ENCODE measurements at regions not wholly inside any gene's neighbourhood (a gene's known extent, or its start where the extent isn't known, plus 50 kb on each side); places are given as distances from the start of the nearest gene placed in this dataset.
A peak's percentile ranks its signal among the peaks of the same experiment; 100 is the strongest.
"Not testable (repeated sequence)": the region's sequence is repeated elsewhere in the genome, so short reads cannot be mapped to it uniquely, and the experiment has no call there.

DNA sequence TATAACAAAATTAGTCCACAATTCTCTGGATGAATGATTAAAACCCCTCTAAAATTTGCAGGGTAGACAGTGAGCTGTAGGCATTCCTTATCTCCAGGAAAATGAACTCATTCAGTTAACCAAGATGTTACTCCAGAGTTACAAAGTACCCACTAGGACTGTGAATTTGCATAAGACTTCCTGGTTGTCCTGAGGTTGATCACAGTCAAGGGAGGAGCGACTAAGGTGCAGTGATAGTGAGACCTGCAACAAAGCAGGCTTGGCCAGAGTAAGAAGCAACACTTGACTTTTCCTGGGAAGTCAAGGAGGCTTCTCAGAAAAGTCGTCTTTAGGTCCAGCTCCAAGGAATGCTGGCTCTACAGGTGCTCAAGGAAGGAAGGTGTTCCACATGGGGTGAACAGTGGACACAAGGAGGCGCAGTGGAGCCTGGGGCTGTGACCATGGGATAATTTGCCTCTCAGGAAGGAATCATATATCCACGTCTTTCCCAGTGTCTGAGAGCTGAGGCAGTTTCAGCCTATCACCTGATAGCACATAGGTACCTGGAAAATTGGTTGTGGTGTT, 821.1 kb upstream of the EEF2KMT start:
- no peak for DNase-seq (ENCODE audit: insufficient read length, low spot score)
- TF ChIP-seq, protein P1, sequence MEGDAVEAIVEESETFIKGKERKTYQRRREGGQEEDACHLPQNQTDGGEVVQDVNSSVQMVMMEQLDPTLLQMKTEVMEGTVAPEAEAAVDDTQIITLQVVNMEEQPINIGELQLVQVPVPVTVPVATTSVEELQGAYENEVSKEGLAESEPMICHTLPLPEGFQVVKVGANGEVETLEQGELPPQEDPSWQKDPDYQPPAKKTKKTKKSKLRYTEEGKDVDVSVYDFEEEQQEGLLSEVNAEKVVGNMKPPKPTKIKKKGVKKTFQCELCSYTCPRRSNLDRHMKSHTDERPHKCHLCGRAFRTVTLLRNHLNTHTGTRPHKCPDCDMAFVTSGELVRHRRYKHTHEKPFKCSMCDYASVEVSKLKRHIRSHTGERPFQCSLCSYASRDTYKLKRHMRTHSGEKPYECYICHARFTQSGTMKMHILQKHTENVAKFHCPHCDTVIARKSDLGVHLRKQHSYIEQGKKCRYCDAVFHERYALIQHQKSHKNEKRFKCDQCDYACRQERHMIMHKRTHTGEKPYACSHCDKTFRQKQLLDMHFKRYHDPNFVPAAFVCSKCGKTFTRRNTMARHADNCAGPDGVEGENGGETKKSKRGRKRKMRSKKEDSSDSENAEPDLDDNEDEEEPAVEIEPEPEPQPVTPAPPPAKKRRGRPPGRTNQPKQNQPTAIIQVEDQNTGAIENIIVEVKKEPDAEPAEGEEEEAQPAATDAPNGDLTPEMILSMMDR (IDR thresholded peaks at IDR 0.05; ENCODE audit: insufficient read depth, missing control alignments) = peak; percentile 17
- FAIRE-seq = no peak

GRCh38 chr16:5917436-5918195, 820.0 kb upstream of the EEF2KMT start:
- DNase-seq (ENCODE audit: insufficient read length, low spot score) = no peak
- TF ChIP-seq, protein P1 (IDR thresholded peaks at IDR 0.05; ENCODE audit: insufficient read depth, missing control alignments) = no peak
- no peak for FAIRE-seq

DNA sequence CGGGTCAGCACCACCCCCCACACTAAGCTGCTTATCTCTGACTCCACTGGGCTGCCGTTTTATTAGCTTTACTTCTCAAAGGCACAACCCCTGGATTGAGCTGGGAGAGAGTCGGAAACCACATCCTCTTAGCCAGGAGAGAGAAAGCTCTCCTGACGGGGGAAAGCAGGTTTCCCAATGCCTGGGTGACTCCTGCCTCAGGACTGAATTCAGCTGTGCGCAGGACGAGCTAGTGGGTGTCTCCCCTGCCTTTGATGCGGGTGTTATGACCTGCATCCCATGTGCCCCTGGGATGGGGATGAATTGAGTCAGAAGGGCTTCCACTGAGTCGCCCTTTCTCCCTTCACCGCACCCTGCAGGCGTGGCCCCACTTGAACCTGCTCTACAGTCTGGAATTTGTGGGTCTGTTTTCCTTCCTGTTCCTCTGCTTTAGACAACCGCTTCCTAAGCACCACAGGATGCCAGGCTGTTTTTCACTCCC, 819.2 kb upstream of the EEF2KMT start:
- FAIRE-seq = no peak
- peak; percentile 26 for DNase-seq (ENCODE audit: insufficient read length, low spot score)
- TF ChIP-seq, protein P1 (IDR thresholded peaks at IDR 0.05; ENCODE audit: insufficient read depth, missing control alignments) = no peak

- DNase-seq (ENCODE audit: insufficient read length, low spot score) (no peak), FAIRE-seq (no peak)
- TF ChIP-seq, protein P1 (IDR thresholded peaks at IDR 0.05; ENCODE audit: insufficient read depth, missing control alignments) = no peak
These were observed 813.6 kb upstream of the EEF2KMT start for GRCh38 chr16:5911241-5911640.

GRCh38 chr16:5909556-5909955, 812.0 kb upstream of the EEF2KMT start:
- not testable (repeated sequence) for FAIRE-seq; DNase-seq (ENCODE audit: insufficient read length, low spot score)

GRCh38 chr16:5907544-5907943, 809.9 kb upstream of the EEF2KMT start:
- DNase-seq (ENCODE audit: insufficient read length, low spot score) = no peak
- TF ChIP-seq, protein P1 (IDR thresholded peaks at IDR 0.05; ENCODE audit: insufficient read depth, missing control alignments) = no peak
- FAIRE-seq = no peak

DNA sequence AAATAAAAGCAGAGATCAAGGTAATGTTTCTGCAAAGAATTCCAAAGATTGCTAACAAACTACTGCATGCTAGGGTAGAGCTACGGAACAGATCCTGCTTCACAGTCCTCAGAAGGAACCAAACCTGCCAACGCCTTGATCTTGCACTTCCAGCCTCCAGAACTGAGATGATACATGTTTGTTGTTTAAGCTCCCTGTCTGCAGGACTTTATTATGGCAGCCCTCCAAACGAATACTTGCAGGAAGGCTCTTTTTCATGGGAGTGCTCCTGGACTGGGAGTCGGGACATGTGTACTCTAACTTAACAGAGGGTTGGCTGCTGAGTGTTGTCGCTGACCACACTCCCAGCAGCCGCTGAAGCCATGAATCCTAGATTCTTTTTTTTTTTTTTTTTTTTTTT, 808.8 kb upstream of the EEF2KMT start:
- TF ChIP-seq, protein P1 (IDR thresholded peaks at IDR 0.05; ENCODE audit: insufficient read depth, missing control alignments) = no peak
- DNase-seq (ENCODE audit: insufficient read length, low spot score) (no peak), FAIRE-seq (no peak)
